ENCODE measurements at regions not wholly inside any gene's neighbourhood (a gene's known extent, or its start where the extent isn't known, plus 50 kb on each side); places are given as distances from the start of the nearest gene placed in this dataset.

DNA sequence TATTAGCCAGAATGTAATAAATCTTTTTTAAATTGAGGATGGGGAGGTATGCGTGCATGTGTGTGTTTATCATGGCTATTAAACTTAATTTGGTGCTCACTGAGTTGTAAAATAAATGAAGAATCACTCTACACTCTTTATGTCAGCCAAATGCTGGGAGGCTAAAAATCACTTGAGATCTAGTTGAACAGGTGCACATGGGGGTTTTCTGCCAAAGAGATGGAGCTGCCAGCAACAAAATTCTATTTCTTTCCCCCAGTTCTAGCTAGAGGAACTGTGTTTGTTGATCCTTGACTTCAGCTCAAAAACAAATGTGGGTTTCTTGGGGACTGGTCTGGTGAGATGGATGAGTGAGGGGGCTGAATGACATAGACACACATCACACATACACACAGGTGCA, 183.3 kb upstream of the BTBD3 start:
- Histone ChIP-seq H3K4me3 (ENCODE audit: low read depth in 1 of 2, low read length in 1 of 2) (no peak overlapping the region), H3K36me3 (no peaks in the 10 kb centered on the region), H3K27me3 (no peaks in the 10 kb centered on the region), H3K9me3 (no peaks in the 10 kb centered on the region), H3K27ac (no peak overlapping the region), H3K4me1 (ENCODE audit: control insufficient read depth in 1 of 2, insufficient read depth in 1 of 2, low read depth in 1 of 2, low read length in 1 of 2) (no peaks in the 10 kb centered on the region)
- TF ChIP-seq CTCF (IDR thresholded peaks at IDR 0.05), result no peak

- no peaks in the 10 kb centered on the region for H3K4me1 ChIP-seq (ENCODE audit: control insufficient read depth in 1 of 2, insufficient read depth in 1 of 2, low read depth in 1 of 2, low read length in 1 of 2)
- H3K27me3 ChIP-seq, result no peaks in the 10 kb centered on the region
- no peak for TF ChIP-seq CTCF (IDR thresholded peaks at IDR 0.05)
- no peaks in the 10 kb centered on the region for H3K9me3 ChIP-seq
- H3K4me3 ChIP-seq (ENCODE audit: low read depth in 1 of 2, low read length in 1 of 2), result no peak overlapping the region
- no peaks in the 10 kb centered on the region for H3K36me3 ChIP-seq
- H3K27ac ChIP-seq, result no peak overlapping the region
Measured at GRCh38 chr20:11738852-11739251, 178.8 kb upstream of the BTBD3 start.

DNA sequence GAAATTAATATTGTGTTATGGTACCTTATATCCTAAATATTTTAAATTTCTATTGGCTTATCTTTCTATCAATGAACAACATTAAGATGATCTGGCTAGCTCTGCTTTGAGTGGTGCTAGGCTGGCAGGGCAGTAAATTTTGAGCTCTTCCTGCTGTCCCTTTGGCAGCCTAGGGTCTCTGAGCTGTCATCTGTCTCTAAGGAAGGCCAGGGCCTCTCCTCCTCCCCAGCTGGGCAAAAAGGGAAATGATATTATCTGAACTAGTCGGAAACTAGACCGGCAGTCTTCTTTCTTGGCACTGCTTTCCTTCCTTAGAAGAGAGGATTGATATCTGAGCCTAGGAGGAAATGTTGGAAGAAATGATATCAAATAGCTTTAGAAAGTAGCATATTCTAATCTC, 176.7 kb upstream of the BTBD3 start:
- H3K27me3 ChIP-seq, result no peaks in the 10 kb centered on the region
- H3K27ac ChIP-seq, result no peak overlapping the region
- H3K4me3 ChIP-seq (ENCODE audit: low read depth in 1 of 2, low read length in 1 of 2), result no peak overlapping the region
- TF ChIP-seq CTCF (IDR thresholded peaks at IDR 0.05), result no peak
- H3K36me3 ChIP-seq, result no peaks in the 10 kb centered on the region
- H3K9me3 ChIP-seq, result no peaks in the 10 kb centered on the region
- no peaks in the 10 kb centered on the region for H3K4me1 ChIP-seq (ENCODE audit: control insufficient read depth in 1 of 2, insufficient read depth in 1 of 2, low read depth in 1 of 2, low read length in 1 of 2)

- no peak for TF ChIP-seq CTCF (IDR thresholded peaks at IDR 0.05)
- no peaks in the 10 kb centered on the region for H3K4me1 ChIP-seq (ENCODE audit: control insufficient read depth in 1 of 2, insufficient read depth in 1 of 2, low read depth in 1 of 2, low read length in 1 of 2)
- H3K36me3 ChIP-seq, result no peaks in the 10 kb centered on the region
- no peaks in the 10 kb centered on the region for H3K27me3 ChIP-seq
- no peaks in the 10 kb centered on the region for H3K9me3 ChIP-seq
- no peak overlapping the region for H3K27ac ChIP-seq
- H3K4me3 ChIP-seq (ENCODE audit: low read depth in 1 of 2, low read length in 1 of 2), result no peak overlapping the region
Measured at GRCh38 chr20:11745145-11745544, 172.5 kb upstream of the BTBD3 start.

GRCh38 chr20:11748436-11748835, 169.3 kb upstream of the BTBD3 start:
- Histone ChIP-seq H3K27me3 (no peaks in the 10 kb centered on the region), H3K9me3 (no peaks in the 10 kb centered on the region)

More at GRCh38 chr20:11748436-11748835, 169.3 kb upstream of the BTBD3 start:
- no peak overlapping the region for H3K4me3 ChIP-seq (ENCODE audit: low read depth in 1 of 2, low read length in 1 of 2)
- TF ChIP-seq CTCF (IDR thresholded peaks at IDR 0.05), result no peak
- no peaks in the 10 kb centered on the region for H3K4me1 ChIP-seq (ENCODE audit: control insufficient read depth in 1 of 2, insufficient read depth in 1 of 2, low read depth in 1 of 2, low read length in 1 of 2)
- H3K36me3 ChIP-seq, result no peaks in the 10 kb centered on the region
- no peak overlapping the region for H3K27ac ChIP-seq
